Heart left ventricle (tissue), 13 donors: ENCODE measurements at regions not wholly inside any gene's neighbourhood (a gene's known extent, or its start where the extent isn't known, plus 50 kb on each side); places are given as distances from the start of the nearest gene placed in this dataset.

Experiments used
- CTCF ChIP-seq, 12 donors: fragments of 200-600 bp; sonication (generic) in 4 of 12; IDR thresholded peaks; one replicate each; pipeline versions ENCODE4 v1.5.0 to v1.8.0; 2018 to 2022; ENCODE audit warnings: antibody characterized with exemption in 12 of 12, mild to moderate bottlenecking in 5 of 12
- POLR2A ChIP-seq, 2 donors: fragments of 450-650 bp; IDR thresholded peaks; one replicate each; pipeline ENCODE4 v1.6.1; 2017; ENCODE audit warnings: antibody characterized with exemption in 2 of 2, mild to moderate bottlenecking in 2 of 2, moderate library complexity in 2 of 2
- donor health status: ischemic (EF 13 %, LVEDD 7.1; RV severe dilation, severe dysfunction).
- donor health status: DM: no; HTN: yes; CAD: no.
- donor health status: DM: no; HTN: no; CAD: no.
- donor health status: ischemic (EF 25% LVEDD 6.9; RV normal size, moderate dysfunction).
- donor health status: ischemic (EF 25% LVEDD 5.7; RV mildly dilated, moderate dysfunction).
- donor health status: ischemic (EF 35%, LVEDD 5.7; RV mildly dilated, moderate dysfunction).
- donor health status: nonischemic (EF 11% LVEDD 7.7; RV severe dilation, severe dysfunction).
- donor health status: DM: yes; HTN: yes; CAD: no.
- donor health status: PGD.
- donor health status: ischemic (EF 29% LVEDD 5.4; RV normal size, mild dysfunction).
- donor health status: nonischemic (EF 23%, LVEDD 6.1; RV moderate dilation, normal function).

- TF ChIP-seq CTCF (IDR thresholded peaks at IDR 0.05) (no peak), POLR2A (IDR thresholded peaks at IDR 0.05) (no peak)
Measured at GRCh38 chr1:199508653-199509052, 518.9 kb upstream of the NR5A2 start.
